ENCODE measurements at regions not wholly inside any gene's neighbourhood (a gene's known extent, or its start where the extent isn't known, plus 50 kb on each side); places are given as distances from the start of the nearest gene placed in this dataset.
"Not testable (repeated sequence)": the region's sequence is repeated elsewhere in the genome, so short reads cannot be mapped to it uniquely, and the experiment has no call there.

- no peak overlapping the region for H3K9ac ChIP-seq (ENCODE audit: low read length in 3 of 3)
- H3K27me3 ChIP-seq (ENCODE audit: control insufficient read depth, insufficient read depth, low read length): no peaks in the 10 kb centered on the region
- no peak overlapping the region for H3K27ac ChIP-seq (ENCODE audit: low read depth in 2 of 2, low read length in 2 of 2)
- intact Hi-C loops (cut with DNase I): no loop called here
- no peak for FAIRE-seq
- DNase-seq: no peak
- H3K4me3 ChIP-seq (ENCODE audit: low read length in 3 of 3): no peak overlapping the region
- TF ChIP-seq, protein P1, sequence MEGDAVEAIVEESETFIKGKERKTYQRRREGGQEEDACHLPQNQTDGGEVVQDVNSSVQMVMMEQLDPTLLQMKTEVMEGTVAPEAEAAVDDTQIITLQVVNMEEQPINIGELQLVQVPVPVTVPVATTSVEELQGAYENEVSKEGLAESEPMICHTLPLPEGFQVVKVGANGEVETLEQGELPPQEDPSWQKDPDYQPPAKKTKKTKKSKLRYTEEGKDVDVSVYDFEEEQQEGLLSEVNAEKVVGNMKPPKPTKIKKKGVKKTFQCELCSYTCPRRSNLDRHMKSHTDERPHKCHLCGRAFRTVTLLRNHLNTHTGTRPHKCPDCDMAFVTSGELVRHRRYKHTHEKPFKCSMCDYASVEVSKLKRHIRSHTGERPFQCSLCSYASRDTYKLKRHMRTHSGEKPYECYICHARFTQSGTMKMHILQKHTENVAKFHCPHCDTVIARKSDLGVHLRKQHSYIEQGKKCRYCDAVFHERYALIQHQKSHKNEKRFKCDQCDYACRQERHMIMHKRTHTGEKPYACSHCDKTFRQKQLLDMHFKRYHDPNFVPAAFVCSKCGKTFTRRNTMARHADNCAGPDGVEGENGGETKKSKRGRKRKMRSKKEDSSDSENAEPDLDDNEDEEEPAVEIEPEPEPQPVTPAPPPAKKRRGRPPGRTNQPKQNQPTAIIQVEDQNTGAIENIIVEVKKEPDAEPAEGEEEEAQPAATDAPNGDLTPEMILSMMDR (IDR thresholded peaks at IDR 0.05; ENCODE audit: borderline replicate concordance, extremely low read depth, insufficient read depth): no peak
- no peaks in the 10 kb centered on the region for H3K4me1 ChIP-seq (ENCODE audit: control insufficient read depth in 2 of 3, insufficient read depth in 2 of 3, low read depth in 1 of 3, low read length in 3 of 3)
- H3K36me3 ChIP-seq (ENCODE audit: control insufficient read depth in 2 of 3, insufficient read depth in 3 of 3, low read length in 3 of 3): no peaks in the 10 kb centered on the region
- H3K9me3 ChIP-seq (ENCODE audit: control insufficient read depth in 2 of 3, insufficient read depth in 1 of 3, low read length in 3 of 3): no peaks in the 10 kb centered on the region
Measured at GRCh38 chr16:52113533-52114183, 433.3 kb downstream of the TOX3 start.

GRCh38 chr16:52104993-52105392, 441.9 kb downstream of the TOX3 start:
- H3K27me3 ChIP-seq (ENCODE audit: control insufficient read depth, insufficient read depth, low read length); FAIRE-seq; H3K9ac ChIP-seq (ENCODE audit: low read length in 3 of 3); H3K9me3 ChIP-seq (ENCODE audit: control insufficient read depth in 2 of 3, insufficient read depth in 1 of 3, low read length in 3 of 3); DNase-seq; H3K27ac ChIP-seq (ENCODE audit: low read depth in 2 of 2, low read length in 2 of 2); H3K4me1 ChIP-seq (ENCODE audit: control insufficient read depth in 2 of 3, insufficient read depth in 2 of 3, low read depth in 1 of 3, low read length in 3 of 3); H3K36me3 ChIP-seq (ENCODE audit: control insufficient read depth in 2 of 3, insufficient read depth in 3 of 3, low read length in 3 of 3); H3K4me3 ChIP-seq (ENCODE audit: low read length in 3 of 3); intact Hi-C loops (cut with DNase I): not testable (repeated sequence)

DNA sequence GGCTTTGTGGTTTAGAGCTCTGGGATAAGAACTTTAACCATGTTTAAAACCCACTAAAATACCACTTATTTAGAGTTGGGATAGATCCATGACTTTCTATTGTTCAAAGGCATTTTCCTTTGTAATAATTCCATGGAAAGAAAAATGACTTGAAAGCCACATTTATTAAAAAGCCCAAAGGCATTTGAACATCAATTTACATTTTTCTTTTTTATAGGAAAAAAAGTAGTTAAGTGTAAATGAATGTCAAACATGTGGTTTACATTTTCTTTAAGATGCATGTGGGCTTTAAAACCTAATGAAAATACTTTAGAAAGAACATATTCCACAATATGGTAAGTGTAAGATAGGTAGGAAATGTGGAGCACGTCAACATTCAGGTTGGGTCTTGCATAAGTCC, 443.2 kb downstream of the TOX3 start:
- Histone ChIP-seq H3K9me3 (ENCODE audit: control insufficient read depth in 2 of 3, insufficient read depth in 1 of 3, low read length in 3 of 3) (no peaks in the 10 kb centered on the region), H3K36me3 (ENCODE audit: control insufficient read depth in 2 of 3, insufficient read depth in 3 of 3, low read length in 3 of 3) (no peaks in the 10 kb centered on the region), H3K4me3 (ENCODE audit: low read length in 3 of 3) (no peak overlapping the region), H3K27me3 (ENCODE audit: control insufficient read depth, insufficient read depth, low read length) (no peaks in the 10 kb centered on the region), H3K4me1 (ENCODE audit: control insufficient read depth in 2 of 3, insufficient read depth in 2 of 3, low read depth in 1 of 3, low read length in 3 of 3) (peaks cover 0 to 3% (median 0%) of the 10 kb centered on the region in 3 donors), H3K27ac (ENCODE audit: low read depth in 2 of 2, low read length in 2 of 2) (no peak overlapping the region), H3K9ac (ENCODE audit: low read length in 3 of 3) (no peak overlapping the region)
- TF ChIP-seq, protein P1 (IDR thresholded peaks at IDR 0.05; ENCODE audit: borderline replicate concordance, extremely low read depth, insufficient read depth): no peak
- no peak for FAIRE-seq
- intact Hi-C loops (cut with DNase I): no loop called here
- DNase-seq: no peak

DNA sequence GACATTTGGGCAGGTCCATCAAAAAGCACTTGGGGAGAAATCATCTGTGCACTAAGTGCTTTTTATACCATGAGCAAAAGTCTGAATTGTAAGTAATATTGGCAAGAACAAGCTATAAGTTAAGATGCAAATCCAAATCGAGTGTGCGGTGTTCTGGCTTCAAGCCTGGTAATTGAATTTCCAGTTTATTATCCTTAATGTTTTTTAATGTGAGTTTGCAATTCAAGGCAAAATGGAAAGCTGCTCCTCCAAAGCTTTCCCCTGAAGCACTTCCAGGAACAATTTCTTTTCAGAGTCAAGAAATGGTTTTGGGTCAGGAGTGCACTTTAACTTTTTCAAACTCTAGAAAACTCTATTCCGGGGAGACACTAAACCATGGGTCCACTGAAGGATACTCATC, 445.7 kb downstream of the TOX3 start:
- intact Hi-C loops (cut with DNase I): no loop called here
- H3K27ac ChIP-seq (ENCODE audit: low read depth in 2 of 2, low read length in 2 of 2): no peak overlapping the region
- TF ChIP-seq, protein P1 (IDR thresholded peaks at IDR 0.05; ENCODE audit: borderline replicate concordance, extremely low read depth, insufficient read depth): no peak
- H3K9me3 ChIP-seq (ENCODE audit: control insufficient read depth in 2 of 3, insufficient read depth in 1 of 3, low read length in 3 of 3): no peaks in the 10 kb centered on the region
- FAIRE-seq (no peak), DNase-seq (peak in 1 of 5 donors; percentile 5)
- H3K4me3 ChIP-seq (ENCODE audit: low read length in 3 of 3): no peak overlapping the region
- H3K4me1 ChIP-seq (ENCODE audit: control insufficient read depth in 2 of 3, insufficient read depth in 2 of 3, low read depth in 1 of 3, low read length in 3 of 3): peaks cover 0 to 3% (median 0%) of the 10 kb centered on the region in 3 donors
- H3K36me3 ChIP-seq (ENCODE audit: control insufficient read depth in 2 of 3, insufficient read depth in 3 of 3, low read length in 3 of 3): no peaks in the 10 kb centered on the region
- H3K9ac ChIP-seq (ENCODE audit: low read length in 3 of 3): no peak overlapping the region
- no peaks in the 10 kb centered on the region for H3K27me3 ChIP-seq (ENCODE audit: control insufficient read depth, insufficient read depth, low read length)
